Osteoblast (primary cell): ENCODE measurements at regions not wholly inside any gene's neighbourhood (a gene's known extent, or its start where the extent isn't known, plus 50 kb on each side); places are given as distances from the start of the nearest gene placed in this dataset.
"Not testable (repeated sequence)": the region's sequence is repeated elsewhere in the genome, so short reads cannot be mapped to it uniquely, and the experiment has no call there.

Experiments
- DNase-seq: peaks from one replicate; pipeline ENCODE4 v3.0.0; 2011; ENCODE audit warnings: low spot score, mixed read lengths; ENCODE audit not compliant: insufficient read length; ENCODE audit errors: missing footprints
- H2AFZ ChIP-seq: 2 replicates; pipeline ENCODE4 v1.6.0; 2011; ENCODE audit warnings: mild to moderate bottlenecking, low read length
- H3K27ac ChIP-seq: 2 replicates; pipeline ENCODE4 v1.5.1; 2011; ENCODE audit warnings: mild to moderate bottlenecking, low read depth, low read length, moderate library complexity
- H3K27me3 ChIP-seq: 2 replicates; pipeline ENCODE4 v1.6.0; 2012; ENCODE audit warnings: mild to moderate bottlenecking, control low read depth, inconsistent platforms, low read length, moderate library complexity; ENCODE audit not compliant: insufficient read depth
- H3K36me3 ChIP-seq: 2 replicates; pipeline ENCODE4 v1.5.1; 2011; ENCODE audit warnings: mild to moderate bottlenecking, low read length, control low read depth, moderate library complexity; ENCODE audit not compliant: insufficient read depth
- H3K4me1 ChIP-seq: 2 replicates; pipeline ENCODE4 v1.5.1; 2011; ENCODE audit warnings: mild to moderate bottlenecking, low read length, control low read depth, moderate library complexity; ENCODE audit not compliant: insufficient read depth
- H3K4me2 ChIP-seq: 2 replicates; pipeline ENCODE4 v1.6.0; 2011; ENCODE audit warnings: mild to moderate bottlenecking, low read length; ENCODE audit not compliant: insufficient read depth
- H3K4me3 ChIP-seq: fragments of 200-600 bp; sonication (generic); 3 replicates; pipeline ENCODE4 v1.5.1; 2012; ENCODE audit warnings: mild to moderate bottlenecking, low read length, inconsistent platforms; ENCODE audit not compliant: insufficient read depth
- H3K79me2 ChIP-seq: 2 replicates; pipeline ENCODE4 v1.6.0; 2012; ENCODE audit warnings: mild to moderate bottlenecking, low read length, control low read depth, inconsistent platforms; ENCODE audit not compliant: insufficient read depth
- H3K9me3 ChIP-seq: 2 replicates; pipeline ENCODE4 v1.5.1; 2011; ENCODE audit warnings: low read depth, low read length, control low read depth
- H4K20me1 ChIP-seq: 2 replicates; pipeline ENCODE4 v1.6.0; 2012; ENCODE audit warnings: mild to moderate bottlenecking, low read length, control low read depth; ENCODE audit not compliant: insufficient read depth
- TF ChIP-seq, protein P1 (sequence below): IDR thresholded peaks from 2 replicates; pipeline ENCODE4 v1.5.1; 2011; ENCODE audit warnings: mild to moderate bottlenecking, low read depth, low read length, moderate library complexity; ENCODE audit errors: extremely low read depth

DNA sequence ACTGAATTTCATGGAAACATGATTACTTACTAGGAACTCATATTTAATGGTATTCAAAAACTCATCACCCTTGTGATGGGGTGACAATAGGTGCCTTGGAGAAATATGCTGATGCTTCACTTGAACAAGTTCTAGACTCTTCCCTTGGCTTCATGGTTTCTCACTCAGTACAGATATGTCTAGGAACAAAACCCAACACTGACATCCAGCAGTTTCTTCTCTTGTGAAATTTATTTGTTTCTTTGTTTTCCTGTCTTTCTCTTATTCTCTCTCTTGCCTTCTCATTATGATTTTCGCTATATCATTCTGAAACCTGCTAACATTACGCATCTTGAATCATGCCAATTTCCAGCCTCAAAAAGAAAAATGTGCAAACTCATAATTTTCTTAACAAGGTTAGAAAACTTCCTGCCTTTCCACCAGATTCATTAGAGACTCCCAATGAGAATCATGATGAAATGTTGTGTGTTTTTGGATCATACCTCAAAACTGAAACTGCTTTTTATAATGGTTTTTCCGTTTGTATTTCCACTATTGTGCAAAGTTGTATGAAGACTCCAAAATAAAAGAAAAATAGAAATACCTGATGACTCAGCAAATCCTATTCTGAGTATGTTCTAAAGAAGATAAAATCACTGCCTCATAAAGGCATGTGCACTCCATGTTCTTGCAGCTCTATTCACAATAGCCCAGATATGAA is 1021.5 kb downstream of the TMEM121 start:
- Histone ChIP-seq H3K36me3 (no peaks in the 10 kb centered on the region), H3K4me1 (no peaks in the 10 kb centered on the region), H3K79me2 (no peaks in the 10 kb centered on the region), H3K9me3 (no peaks in the 10 kb centered on the region), H3K4me3 (no peak overlapping the region), H3K4me2 (no peak overlapping the region), H3K27ac (no peak overlapping the region), H3K27me3 (no peaks in the 10 kb centered on the region), H2AFZ (no peak overlapping the region), H4K20me1 (no peaks in the 10 kb centered on the region)
- TF ChIP-seq, protein P1, sequence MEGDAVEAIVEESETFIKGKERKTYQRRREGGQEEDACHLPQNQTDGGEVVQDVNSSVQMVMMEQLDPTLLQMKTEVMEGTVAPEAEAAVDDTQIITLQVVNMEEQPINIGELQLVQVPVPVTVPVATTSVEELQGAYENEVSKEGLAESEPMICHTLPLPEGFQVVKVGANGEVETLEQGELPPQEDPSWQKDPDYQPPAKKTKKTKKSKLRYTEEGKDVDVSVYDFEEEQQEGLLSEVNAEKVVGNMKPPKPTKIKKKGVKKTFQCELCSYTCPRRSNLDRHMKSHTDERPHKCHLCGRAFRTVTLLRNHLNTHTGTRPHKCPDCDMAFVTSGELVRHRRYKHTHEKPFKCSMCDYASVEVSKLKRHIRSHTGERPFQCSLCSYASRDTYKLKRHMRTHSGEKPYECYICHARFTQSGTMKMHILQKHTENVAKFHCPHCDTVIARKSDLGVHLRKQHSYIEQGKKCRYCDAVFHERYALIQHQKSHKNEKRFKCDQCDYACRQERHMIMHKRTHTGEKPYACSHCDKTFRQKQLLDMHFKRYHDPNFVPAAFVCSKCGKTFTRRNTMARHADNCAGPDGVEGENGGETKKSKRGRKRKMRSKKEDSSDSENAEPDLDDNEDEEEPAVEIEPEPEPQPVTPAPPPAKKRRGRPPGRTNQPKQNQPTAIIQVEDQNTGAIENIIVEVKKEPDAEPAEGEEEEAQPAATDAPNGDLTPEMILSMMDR, result no peak
- no peak for DNase-seq

DNA sequence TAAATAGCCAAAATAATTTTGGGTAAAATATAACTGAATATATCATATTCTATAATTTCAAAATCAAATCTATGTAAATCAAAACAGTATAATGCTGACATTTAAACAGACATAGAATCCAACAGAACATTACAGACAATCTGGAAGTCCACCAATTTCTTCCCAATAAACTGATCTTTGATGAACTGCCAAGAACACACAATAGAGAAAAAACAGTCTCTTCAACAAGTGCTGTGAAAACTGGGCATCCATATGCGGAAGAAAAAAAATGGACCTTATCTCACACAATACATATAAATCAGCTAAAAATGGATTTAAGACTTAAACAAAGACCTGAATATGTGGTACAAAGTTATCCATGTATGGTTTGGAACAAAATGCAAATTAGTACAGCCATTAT is 1022.7 kb downstream of the TMEM121 start:
- H3K4me1 ChIP-seq, result no peaks in the 10 kb centered on the region
- no peak overlapping the region for H3K4me3 ChIP-seq
- H3K79me2 ChIP-seq, result no peaks in the 10 kb centered on the region
- no peak overlapping the region for H3K27ac ChIP-seq
- no peaks in the 10 kb centered on the region for H3K9me3 ChIP-seq
- no peaks in the 10 kb centered on the region for H3K27me3 ChIP-seq
- H3K4me2 ChIP-seq, result no peak overlapping the region
- no peaks in the 10 kb centered on the region for H3K36me3 ChIP-seq
- no peak overlapping the region for H2AFZ ChIP-seq
- TF ChIP-seq, protein P1, result no peak
- H4K20me1 ChIP-seq, result no peaks in the 10 kb centered on the region
- DNase-seq, result no peak

- no peaks in the 10 kb centered on the region for H3K9me3 ChIP-seq
- no peaks in the 10 kb centered on the region for H4K20me1 ChIP-seq
- no peaks in the 10 kb centered on the region for H3K79me2 ChIP-seq
- H3K27me3 ChIP-seq, result no peaks in the 10 kb centered on the region
- no peaks in the 10 kb centered on the region for H3K4me1 ChIP-seq
- DNase-seq, result no peak
- no peak overlapping the region for H3K27ac ChIP-seq
- no peak overlapping the region for H2AFZ ChIP-seq
- H3K36me3 ChIP-seq, result no peaks in the 10 kb centered on the region
- no peak overlapping the region for H3K4me2 ChIP-seq
- TF ChIP-seq, protein P1, result no peak
- no peak overlapping the region for H3K4me3 ChIP-seq
Observed at GRCh38 chr14:106551265-106551664, 1024.9 kb downstream of the TMEM121 start.

- DNase-seq, H3K4me3 ChIP-seq, H3K79me2 ChIP-seq, H3K36me3 ChIP-seq, H3K4me1 ChIP-seq, H3K27ac ChIP-seq, H3K27me3 ChIP-seq, H2AFZ ChIP-seq, H3K4me2 ChIP-seq, H4K20me1 ChIP-seq, H3K9me3 ChIP-seq: not testable (repeated sequence)
Observed at GRCh38 chr14:106556211-106556610, 1029.8 kb downstream of the TMEM121 start.
